Activated CD8-positive, alpha-beta memory T cell treated with anti-CD3 and anti-CD28 coated beads, Interleukin-2, amount 10 ng/mL, durations not matched to agents 7 days and 5 days (primary cell): ENCODE measurements at regions not wholly inside any gene's neighbourhood (a gene's known extent, or its start where the extent isn't known, plus 50 kb on each side); places are given as distances from the start of the nearest gene placed in this dataset.

Experiments used
- ATAC-seq: fragments of 150-1000 bp; cut with Tn5 transposase; one replicate; pipeline ENCODE4 v1.10.0; 2021; ENCODE audit warnings: moderate library complexity
- CTCF ChIA-PET: fragments of 350-600 bp; sonication (Branson Sonifier 250); formaldehyde crosslinking; loops from one replicate; lab custom pipeline; 2021; ENCODE audit warnings: antibody characterized with exemption; lab: Charles Lee
- DNase-seq: peaks from one replicate; pipeline ENCODE4 v3.0.0-alpha.2; 2020
- H3K27ac Mint-ChIP-seq: one replicate; pipeline ENCODE4 v1.8.0; 2021; ENCODE audit warnings: mild to moderate bottlenecking, mixed read lengths
- H3K27me3 Mint-ChIP-seq: one replicate; pipeline ENCODE4 v1.8.0; 2021; ENCODE audit warnings: mixed read lengths
- H3K36me3 Mint-ChIP-seq: one replicate; pipeline ENCODE4 v1.8.0; 2021; ENCODE audit warnings: mild to moderate bottlenecking, mixed read lengths
- H3K4me1 Mint-ChIP-seq: one replicate; pipeline ENCODE4 v1.8.0; 2021; ENCODE audit warnings: mixed read lengths
- H3K4me3 Mint-ChIP-seq: one replicate; pipeline ENCODE4 v1.8.0; 2021; ENCODE audit warnings: mild to moderate bottlenecking, moderate library complexity, mixed read lengths
- H3K9me3 Mint-ChIP-seq: one replicate; pipeline ENCODE4 v1.8.0; 2022; ENCODE audit warnings: low read depth, mixed read lengths

DNA sequence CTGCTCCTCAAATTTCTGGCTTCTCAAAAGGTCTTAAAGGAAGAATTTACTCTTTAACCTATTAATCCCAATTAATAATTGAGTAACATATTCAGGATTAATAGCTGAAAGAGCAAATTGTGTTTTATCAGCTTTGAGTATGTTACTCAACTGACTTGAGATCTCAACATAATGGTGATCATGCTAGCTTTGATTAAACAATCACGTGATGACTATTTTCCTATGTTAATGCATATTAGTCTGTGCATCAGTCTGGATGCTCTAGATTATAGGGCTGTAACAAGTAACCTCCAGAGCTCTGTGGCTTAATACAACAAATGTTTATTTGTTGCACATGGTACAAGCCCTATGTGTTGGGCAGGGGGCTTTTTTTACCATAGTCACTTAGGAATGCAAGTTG is 313.4 kb upstream of the BTBD3 start:
- Mint-ChIP-seq H3K4me1 (no peaks in the 10 kb centered on the region), H3K36me3 (no peaks in the 10 kb centered on the region), H3K9me3 (peaks cover 21% of the 10 kb centered on the region), H3K27ac (no peak overlapping the region), H3K4me3 (no peak overlapping the region), H3K27me3 (no peaks in the 10 kb centered on the region)
- ATAC-seq (no peak), DNase-seq (no peak)
- CTCF ChIA-PET: no interaction called here

DNA sequence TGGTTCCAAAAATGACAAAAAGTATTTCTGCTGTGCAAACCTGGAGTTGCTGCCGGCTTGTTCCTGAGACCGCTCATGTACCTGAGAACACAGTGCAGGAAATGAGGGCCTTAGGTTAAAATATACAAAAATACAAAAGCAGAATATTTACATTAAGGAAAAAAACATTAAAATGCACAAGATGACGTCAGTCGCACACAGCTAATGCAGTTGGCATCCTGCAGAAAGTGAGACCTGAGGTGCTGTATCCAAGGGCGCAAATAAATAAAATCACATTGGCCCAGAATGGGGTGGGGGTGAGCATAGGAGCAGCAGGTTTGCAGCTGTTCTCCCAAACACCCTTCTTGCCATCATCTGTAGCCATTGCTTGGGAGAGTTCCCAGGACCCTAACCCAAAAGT is 310.6 kb upstream of the BTBD3 start:
- H3K27ac Mint-ChIP-seq: no peak overlapping the region
- DNase-seq (no peak), ATAC-seq (no peak)
- no peaks in the 10 kb centered on the region for H3K36me3 Mint-ChIP-seq
- H3K9me3 Mint-ChIP-seq: peaks cover 18% of the 10 kb centered on the region
- no peaks in the 10 kb centered on the region for H3K4me1 Mint-ChIP-seq
- no peaks in the 10 kb centered on the region for H3K27me3 Mint-ChIP-seq
- H3K4me3 Mint-ChIP-seq: no peak overlapping the region
- CTCF ChIA-PET: no interaction called here

DNA sequence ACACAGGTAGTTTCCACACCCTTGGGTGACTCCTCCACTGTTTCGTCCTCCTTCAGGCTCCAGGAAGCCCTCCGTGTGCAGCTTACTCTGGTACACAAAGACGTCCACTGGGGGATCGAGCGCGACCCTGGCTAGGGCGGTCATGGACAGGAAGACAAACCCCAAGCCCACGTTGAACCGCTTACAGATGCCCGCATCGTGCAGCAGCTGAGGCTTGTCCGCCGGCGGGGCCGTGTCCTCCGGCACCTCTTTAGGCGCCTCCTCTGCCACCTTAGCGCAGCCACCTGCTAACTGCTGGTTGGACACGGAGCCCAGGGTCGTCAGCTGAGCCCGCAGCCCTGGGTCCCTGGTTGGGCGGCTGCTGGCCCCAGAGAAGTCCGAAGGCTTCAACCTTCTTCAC is 309.0 kb upstream of the BTBD3 start:
- H3K27ac Mint-ChIP-seq: no peak overlapping the region
- H3K9me3 Mint-ChIP-seq: peaks cover 18% of the 10 kb centered on the region
- no peaks in the 10 kb centered on the region for H3K36me3 Mint-ChIP-seq
- H3K4me1 Mint-ChIP-seq: no peaks in the 10 kb centered on the region
- DNase-seq (no peak), ATAC-seq (no peak)
- no peak overlapping the region for H3K4me3 Mint-ChIP-seq
- CTCF ChIA-PET: no interaction called here
- no peaks in the 10 kb centered on the region for H3K27me3 Mint-ChIP-seq

DNA sequence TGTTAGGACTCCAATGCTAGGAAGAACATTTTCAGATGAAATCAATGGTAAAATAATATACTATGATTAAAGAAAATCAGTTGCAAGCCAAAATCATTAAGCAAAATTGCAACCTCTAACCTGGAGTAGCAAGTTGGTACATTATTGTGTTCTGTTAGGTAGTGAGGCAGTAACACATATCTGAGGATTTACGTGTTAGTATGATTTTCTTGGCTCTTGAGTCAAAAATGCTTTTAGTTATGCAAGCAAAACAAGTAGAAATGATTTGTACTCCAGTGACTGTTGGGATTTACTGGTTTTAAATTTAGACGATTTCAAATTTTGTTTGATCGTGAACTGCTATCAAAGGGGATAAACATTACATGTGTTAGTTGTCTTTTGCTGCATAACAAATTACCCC is 293.0 kb upstream of the BTBD3 start:
- no peaks in the 10 kb centered on the region for H3K36me3 Mint-ChIP-seq
- H3K27me3 Mint-ChIP-seq: no peaks in the 10 kb centered on the region
- no peak for DNase-seq
- no peak for ATAC-seq
- no peaks in the 10 kb centered on the region for H3K4me1 Mint-ChIP-seq
- peaks cover 4% of the 10 kb centered on the region for H3K9me3 Mint-ChIP-seq
- H3K27ac Mint-ChIP-seq: no peak overlapping the region
- no peak overlapping the region for H3K4me3 Mint-ChIP-seq
- CTCF ChIA-PET: no interaction called here

DNA sequence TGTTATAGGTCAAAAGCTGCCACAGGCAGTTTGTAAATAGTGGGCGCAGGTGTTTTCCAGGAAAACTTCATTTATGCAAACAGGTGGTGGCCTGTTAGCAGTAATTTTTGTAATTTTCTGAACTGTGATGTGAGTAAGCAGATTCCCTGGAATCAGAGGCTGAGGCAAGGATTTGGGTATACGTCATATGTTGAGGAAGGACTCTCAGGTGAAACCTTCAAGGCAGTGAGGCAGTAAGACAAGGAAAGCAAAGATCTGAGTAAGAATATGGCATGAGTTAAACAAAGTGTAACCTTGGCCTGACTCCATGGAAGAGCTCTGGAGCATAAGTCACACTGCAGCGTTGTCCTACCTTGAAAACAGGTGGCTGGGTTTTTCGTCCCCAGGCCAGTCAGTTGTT is 291.1 kb upstream of the BTBD3 start:
- H3K27ac Mint-ChIP-seq: no peak overlapping the region
- H3K36me3 Mint-ChIP-seq: no peaks in the 10 kb centered on the region
- no peak overlapping the region for H3K4me3 Mint-ChIP-seq
- no peaks in the 10 kb centered on the region for H3K27me3 Mint-ChIP-seq
- CTCF ChIA-PET: no interaction called here
- H3K9me3 Mint-ChIP-seq: peaks cover 2% of the 10 kb centered on the region
- H3K4me1 Mint-ChIP-seq: no peaks in the 10 kb centered on the region
- no peak for ATAC-seq
- DNase-seq: no peak

DNA sequence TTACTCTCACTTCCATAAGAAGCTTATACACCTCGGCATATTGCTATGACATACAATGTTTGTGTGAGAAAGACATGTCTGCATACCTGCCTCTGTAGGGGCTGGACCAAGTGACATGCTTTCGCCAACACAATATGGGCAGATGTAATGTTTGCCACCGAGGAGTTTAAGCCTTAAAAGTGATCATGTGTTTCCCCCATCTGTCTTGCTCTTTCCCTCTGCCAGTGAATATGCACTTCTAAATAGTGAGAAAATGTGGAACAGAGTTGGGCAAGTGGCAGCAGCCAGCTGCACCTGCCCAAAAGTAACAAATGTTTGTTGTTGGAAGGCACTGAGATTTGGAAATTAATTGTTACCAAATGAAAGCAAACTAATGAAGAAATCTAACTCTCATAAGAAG is 274.8 kb upstream of the BTBD3 start:
- no peak overlapping the region for H3K4me3 Mint-ChIP-seq
- no peak overlapping the region for H3K27ac Mint-ChIP-seq
- H3K4me1 Mint-ChIP-seq: no peaks in the 10 kb centered on the region
- ATAC-seq: no peak
- H3K27me3 Mint-ChIP-seq: no peaks in the 10 kb centered on the region
- CTCF ChIA-PET: no interaction called here
- H3K9me3 Mint-ChIP-seq: peaks cover 10% of the 10 kb centered on the region
- H3K36me3 Mint-ChIP-seq: no peaks in the 10 kb centered on the region
- DNase-seq: no peak

DNA sequence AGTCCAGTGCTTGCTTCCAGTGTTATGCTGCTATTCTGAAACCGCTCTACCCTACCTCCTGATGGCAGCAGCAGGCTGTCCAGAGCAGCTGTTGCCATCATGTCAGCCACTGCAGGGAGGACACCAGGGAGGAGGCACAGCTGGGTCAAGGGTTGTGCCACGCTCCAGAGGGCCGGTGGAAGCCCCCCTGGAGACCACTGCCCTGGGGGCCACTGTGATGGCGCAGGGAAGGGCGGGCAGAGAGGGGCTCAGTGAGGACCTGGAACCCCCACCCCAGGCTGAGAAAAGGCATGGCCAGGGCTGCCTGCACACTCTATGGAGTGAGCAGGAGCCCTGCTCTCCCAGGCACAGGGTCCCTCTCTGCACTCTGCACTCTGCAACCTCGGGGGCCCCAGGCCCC is 271.3 kb upstream of the BTBD3 start:
- Mint-ChIP-seq H3K27me3 (no peaks in the 10 kb centered on the region), H3K4me1 (no peaks in the 10 kb centered on the region), H3K27ac (no peak overlapping the region), H3K4me3 (no peak overlapping the region), H3K36me3 (no peaks in the 10 kb centered on the region), H3K9me3 (peaks cover 14% of the 10 kb centered on the region)
- CTCF ChIA-PET: no interaction called here
- ATAC-seq (no peak), DNase-seq (no peak)

DNA sequence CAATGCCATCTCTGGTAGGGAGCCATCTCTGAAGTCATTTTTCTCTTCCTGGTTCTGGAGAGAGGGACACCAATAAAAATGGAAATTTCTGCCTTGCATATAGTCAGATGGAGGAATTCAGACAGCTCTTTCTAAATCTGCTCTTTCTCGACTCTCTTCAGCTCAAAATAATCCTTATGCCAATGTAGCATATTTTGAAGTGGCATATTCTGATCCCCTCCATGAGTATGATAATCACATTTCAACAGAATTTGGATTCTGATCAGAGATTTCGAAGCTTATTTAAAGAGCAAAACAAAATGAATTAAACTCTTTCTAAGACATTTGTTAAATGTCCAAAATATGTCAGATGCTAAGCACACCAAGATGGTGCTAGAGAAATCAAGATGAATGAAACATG is 267.1 kb upstream of the BTBD3 start:
- H3K27ac Mint-ChIP-seq: no peak overlapping the region
- H3K4me1 Mint-ChIP-seq: no peaks in the 10 kb centered on the region
- no peak overlapping the region for H3K4me3 Mint-ChIP-seq
- peaks cover 11% of the 10 kb centered on the region for H3K9me3 Mint-ChIP-seq
- DNase-seq: no peak
- CTCF ChIA-PET: no interaction called here
- no peaks in the 10 kb centered on the region for H3K36me3 Mint-ChIP-seq
- no peak for ATAC-seq
- no peaks in the 10 kb centered on the region for H3K27me3 Mint-ChIP-seq

DNA sequence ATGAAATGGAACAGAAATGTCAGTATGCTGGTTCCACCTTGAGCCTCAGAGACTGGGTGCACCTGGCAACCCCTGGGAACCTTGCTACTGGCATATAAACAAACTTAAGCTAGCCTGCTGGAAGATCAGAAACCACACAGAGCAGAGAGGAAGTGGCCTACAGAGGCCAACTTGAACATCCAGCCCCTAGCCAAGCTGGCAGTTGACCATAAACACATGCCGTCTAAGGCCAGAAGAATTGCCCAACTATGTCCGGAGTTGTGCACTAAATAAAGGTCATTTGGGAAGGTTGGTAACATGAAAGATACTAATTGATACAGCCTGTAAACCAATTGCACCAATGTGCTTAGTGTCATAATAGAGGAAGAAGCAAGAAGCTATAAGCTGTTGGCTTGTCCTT is 266.6 kb upstream of the BTBD3 start:
- DNase-seq: no peak
- H3K36me3 Mint-ChIP-seq: no peaks in the 10 kb centered on the region
- CTCF ChIA-PET: no interaction called here
- H3K4me3 Mint-ChIP-seq: no peak overlapping the region
- no peak for ATAC-seq
- H3K27me3 Mint-ChIP-seq: no peaks in the 10 kb centered on the region
- no peak overlapping the region for H3K27ac Mint-ChIP-seq
- no peaks in the 10 kb centered on the region for H3K4me1 Mint-ChIP-seq
- peaks cover 8% of the 10 kb centered on the region for H3K9me3 Mint-ChIP-seq

DNA sequence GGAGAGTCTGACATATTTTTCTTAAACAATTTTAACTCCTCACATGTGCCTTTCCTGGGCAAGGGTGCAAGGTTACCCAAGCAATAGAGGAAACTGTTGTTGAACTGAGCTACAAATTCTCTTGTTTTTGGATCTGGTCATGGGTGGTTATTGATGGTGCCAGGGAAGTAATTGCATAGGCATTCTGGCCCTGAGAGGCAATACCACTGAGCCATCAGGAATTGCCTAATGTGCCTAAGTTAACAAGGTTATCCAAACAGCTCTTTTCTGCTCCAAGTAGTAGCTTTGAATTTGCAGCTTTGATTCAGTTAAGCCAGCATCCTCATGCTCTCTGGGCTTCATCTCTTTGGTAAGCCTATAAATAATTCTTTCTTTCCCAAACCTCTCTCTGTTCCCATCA is 266.0 kb upstream of the BTBD3 start:
- Mint-ChIP-seq H3K4me1 (no peaks in the 10 kb centered on the region), H3K27me3 (no peaks in the 10 kb centered on the region), H3K9me3 (peaks cover 8% of the 10 kb centered on the region), H3K4me3 (no peak overlapping the region), H3K27ac (no peak overlapping the region), H3K36me3 (no peaks in the 10 kb centered on the region)
- no peak for ATAC-seq
- CTCF ChIA-PET: no interaction called here
- no peak for DNase-seq

DNA sequence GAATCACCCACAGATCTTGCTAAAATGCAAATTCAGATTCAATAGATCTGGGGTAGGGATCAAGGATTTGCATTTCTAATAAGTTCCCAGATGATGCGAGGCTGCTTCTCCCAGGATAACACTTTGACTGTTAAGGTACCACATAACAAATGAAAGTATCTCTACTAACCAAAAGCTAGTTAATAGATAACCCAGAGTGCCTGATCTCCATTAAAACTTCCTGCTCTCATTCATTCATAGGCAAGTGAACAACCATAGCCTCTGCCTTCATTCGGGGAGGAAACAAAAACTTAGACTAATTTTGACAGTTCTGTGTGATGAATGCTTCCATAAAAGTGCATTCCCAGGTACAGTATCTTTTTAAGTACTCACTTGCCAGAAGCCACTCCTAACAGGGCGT is 265.6 kb upstream of the BTBD3 start:
- Mint-ChIP-seq H3K9me3 (peaks cover 8% of the 10 kb centered on the region), H3K36me3 (no peaks in the 10 kb centered on the region), H3K27me3 (no peaks in the 10 kb centered on the region), H3K4me3 (no peak overlapping the region), H3K27ac (no peak overlapping the region), H3K4me1 (no peaks in the 10 kb centered on the region)
- DNase-seq (no peak), ATAC-seq (no peak)
- CTCF ChIA-PET: no interaction called here

DNA sequence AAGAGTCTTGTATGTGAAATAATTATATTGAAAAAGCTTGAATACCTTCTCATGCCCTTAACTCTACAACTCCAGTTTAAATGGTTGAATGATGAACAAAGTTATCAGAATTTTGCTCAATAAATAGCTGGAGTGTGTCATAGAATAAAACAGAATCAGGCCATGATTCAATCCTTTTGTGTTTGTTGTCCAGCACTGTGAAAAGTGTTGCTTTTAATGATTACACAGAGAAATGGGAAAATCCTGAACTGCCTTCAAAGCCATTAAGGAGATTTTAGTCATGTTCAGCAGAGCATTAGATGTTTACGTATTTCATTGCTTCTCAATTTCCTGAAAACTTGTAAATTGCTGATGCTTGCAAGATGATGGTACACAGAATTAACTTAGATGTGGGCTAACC is 262.9 kb upstream of the BTBD3 start:
- H3K4me3 Mint-ChIP-seq: no peak overlapping the region
- no peak for ATAC-seq

DNA sequence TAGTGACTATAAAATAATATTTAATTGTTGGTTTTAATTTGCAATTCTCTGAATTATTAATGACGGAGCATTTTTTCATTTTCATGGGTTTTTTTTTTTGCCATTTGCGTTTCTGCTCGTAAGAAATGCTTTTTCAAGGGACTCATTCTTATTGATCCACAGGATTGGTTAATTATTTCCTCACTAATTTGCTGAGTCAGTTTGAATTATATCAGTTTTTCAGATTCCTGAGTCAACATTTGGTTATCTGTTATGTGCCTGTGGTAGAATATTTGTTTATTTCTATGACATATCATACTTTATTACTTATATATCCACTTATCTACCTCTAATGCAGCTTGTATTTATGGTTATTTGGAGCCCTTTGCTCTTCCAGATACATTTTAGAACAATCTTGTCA is 257.0 kb upstream of the BTBD3 start:
- CTCF ChIA-PET: no interaction called here

More for the DNA sequence above, 262.9 kb upstream of the BTBD3 start:
- Mint-ChIP-seq H3K9me3 (peaks cover 3% of the 10 kb centered on the region), H3K27ac (no peak overlapping the region), H3K4me1 (no peaks in the 10 kb centered on the region), H3K36me3 (no peaks in the 10 kb centered on the region), H3K27me3 (no peaks in the 10 kb centered on the region)
- DNase-seq: no peak
- CTCF ChIA-PET: no interaction called here

DNA sequence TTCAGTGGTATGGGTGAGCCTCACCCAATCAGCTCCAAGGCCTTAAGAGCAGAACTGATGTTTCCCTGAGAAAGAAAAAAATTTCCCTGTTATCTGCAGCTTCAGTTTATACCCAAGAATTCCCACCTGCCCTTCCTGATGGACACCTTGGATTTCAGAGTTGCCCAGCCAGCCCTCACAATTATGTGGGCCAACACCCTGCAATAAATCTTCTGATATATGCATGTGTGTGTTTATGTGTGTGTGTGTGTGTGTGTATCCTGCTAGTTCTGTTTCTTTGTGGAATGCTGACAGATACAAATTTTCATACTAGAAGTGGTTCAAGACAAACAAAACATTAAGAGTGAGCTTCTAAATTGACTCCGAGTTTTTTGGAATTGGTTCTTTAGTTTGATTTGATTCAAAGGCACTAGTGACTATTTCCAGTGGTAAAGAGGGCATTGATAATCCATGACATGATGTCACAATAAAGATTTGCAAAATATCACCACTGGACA is 246.6 kb upstream of the BTBD3 start:
- no peak overlapping the region for H3K27ac Mint-ChIP-seq
- H3K4me1 Mint-ChIP-seq: no peaks in the 10 kb centered on the region
- H3K9me3 Mint-ChIP-seq: no peaks in the 10 kb centered on the region
- no peaks in the 10 kb centered on the region for H3K27me3 Mint-ChIP-seq
- CTCF ChIA-PET: no interaction called here
- DNase-seq: no peak
- H3K4me3 Mint-ChIP-seq: no peak overlapping the region
- no peaks in the 10 kb centered on the region for H3K36me3 Mint-ChIP-seq
- no peak for ATAC-seq

More for the DNA sequence above, 257.0 kb upstream of the BTBD3 start:
- H3K9me3 Mint-ChIP-seq: peaks cover 3% of the 10 kb centered on the region
- H3K27ac Mint-ChIP-seq: no peak overlapping the region
- no peak for DNase-seq
- no peaks in the 10 kb centered on the region for H3K4me1 Mint-ChIP-seq
- no peak overlapping the region for H3K4me3 Mint-ChIP-seq
- H3K27me3 Mint-ChIP-seq: no peaks in the 10 kb centered on the region
- no peaks in the 10 kb centered on the region for H3K36me3 Mint-ChIP-seq
- ATAC-seq: no peak

DNA sequence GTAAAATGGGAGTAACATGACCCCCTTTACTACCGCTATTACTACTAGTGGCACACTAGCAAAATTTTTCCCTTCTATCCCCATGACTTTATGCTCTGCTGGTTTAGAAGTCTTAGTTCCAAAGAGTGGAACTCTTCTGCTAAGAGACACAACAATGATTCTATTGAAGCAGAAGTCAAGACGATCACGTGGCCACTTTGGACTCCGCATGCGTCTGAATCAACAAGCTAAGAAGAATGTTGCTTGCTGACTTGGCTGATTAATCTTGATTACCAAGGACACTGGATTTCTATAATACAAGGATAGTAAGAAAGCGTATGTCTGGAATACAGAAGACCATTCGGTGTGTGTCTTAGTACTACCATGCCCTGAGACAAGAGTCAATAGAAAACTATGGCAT is 244.7 kb upstream of the BTBD3 start:
- CTCF ChIA-PET: no interaction called here
- H3K27me3 Mint-ChIP-seq: no peaks in the 10 kb centered on the region
- H3K4me1 Mint-ChIP-seq: no peaks in the 10 kb centered on the region
- no peak for ATAC-seq
- H3K4me3 Mint-ChIP-seq: no peak overlapping the region
- no peak overlapping the region for H3K27ac Mint-ChIP-seq
- no peaks in the 10 kb centered on the region for H3K36me3 Mint-ChIP-seq
- no peaks in the 10 kb centered on the region for H3K9me3 Mint-ChIP-seq
- DNase-seq: no peak
